NCI-H1436 treated with DMSO at 0.1 percent for 48 hours (cell line): ENCODE measurements at regions not wholly inside any gene's neighbourhood (a gene's known extent, or its start where the extent isn't known, plus 50 kb on each side); places are given as distances from the start of the nearest gene placed in this dataset.
"Not testable (repeated sequence)": the region's sequence is repeated elsewhere in the genome, so short reads cannot be mapped to it uniquely, and the experiment has no call there.

Source experiments
- DNase-seq: peaks from one replicate; lab custom pipeline; 2025; lab: John Stamatoyannopoulos, UW

GRCh38 chr2:175606010-175606841 lies 395.8 kb downstream of the LNPK start:
- no peak for DNase-seq

GRCh38 chr2:175605640-175606009 lies 396.4 kb downstream of the LNPK start:
- no peak for DNase-seq

GRCh38 chr2:175601969-175602368 lies 400.1 kb downstream of the LNPK start:
- DNase-seq, result no peak

- no peak for DNase-seq
These were observed 401.9 kb downstream of the LNPK start for GRCh38 chr2:175599966-175600831.

GRCh38 chr2:175597286-175597685 lies 404.8 kb downstream of the LNPK start:
- DNase-seq, result no peak

- DNase-seq, result no peak
These were observed 406.9 kb downstream of the LNPK start for GRCh38 chr2:175595139-175595538.

GRCh38 chr2:175593686-175594525 lies 408.2 kb downstream of the LNPK start:
- not testable (repeated sequence) for DNase-seq

- not testable (repeated sequence) for DNase-seq
These were observed 406.7 kb upstream of the ATP5MC3 start for GRCh38 chr2:175588213-175588612.

- no peak for DNase-seq
These were observed 404.0 kb upstream of the ATP5MC3 start for GRCh38 chr2:175585496-175585895.

- no peak for DNase-seq
These were observed 399.1 kb upstream of the ATP5MC3 start for GRCh38 chr2:175580652-175581051.

GRCh38 chr2:175579646-175580045 lies 398.1 kb upstream of the ATP5MC3 start:
- no peak for DNase-seq

GRCh38 chr2:175577368-175577970 lies 396.0 kb upstream of the ATP5MC3 start:
- DNase-seq, result no peak

- no peak for DNase-seq
These were observed 395.4 kb upstream of the ATP5MC3 start for GRCh38 chr2:175576875-175577274.

- DNase-seq, result no peak
These were observed 394.8 kb upstream of the ATP5MC3 start for GRCh38 chr2:175576270-175576669.

GRCh38 chr2:175575346-175576258 lies 394.1 kb upstream of the ATP5MC3 start:
- no peak for DNase-seq

GRCh38 chr2:175574069-175574468 lies 392.6 kb upstream of the ATP5MC3 start:
- DNase-seq, result no peak

GRCh38 chr2:175571078-175571653 lies 389.7 kb upstream of the ATP5MC3 start:
- DNase-seq, result no peak

GRCh38 chr2:175568109-175568730 lies 386.7 kb upstream of the ATP5MC3 start:
- no peak for DNase-seq

GRCh38 chr2:175567435-175568061 lies 386.0 kb upstream of the ATP5MC3 start:
- no peak for DNase-seq
